Astrocyte of the spinal cord (primary cell): ENCODE measurements at regions not wholly inside any gene's neighbourhood (a gene's known extent, or its start where the extent isn't known, plus 50 kb on each side); places are given as distances from the start of the nearest gene placed in this dataset.
"Not testable (repeated sequence)": the region's sequence is repeated elsewhere in the genome, so short reads cannot be mapped to it uniquely, and the experiment has no call there.

Experiments used
- DNase-seq: peaks from one replicate; pipeline ENCODE4 v3.0.0; 2011; ENCODE audit warnings: low read depth, low spot score
- H3K4me3 ChIP-seq: 2 replicates; pipeline ENCODE4 v1.5.1; 2011; ENCODE audit warnings: low read depth, mild to moderate bottlenecking, low read length, moderate library complexity
- in situ Hi-C: cut with HindIII; loops from 2 replicates; pipeline ENCODE4 v1.10.0; 2017; ENCODE audit warnings: low sequenced_read_pairs
- TF ChIP-seq, protein P1 (sequence below): IDR thresholded peaks from 2 replicates; pipeline ENCODE4 v1.5.1; 2012; ENCODE audit warnings: low read depth, mild to moderate bottlenecking, low read length, inconsistent platforms

DNA sequence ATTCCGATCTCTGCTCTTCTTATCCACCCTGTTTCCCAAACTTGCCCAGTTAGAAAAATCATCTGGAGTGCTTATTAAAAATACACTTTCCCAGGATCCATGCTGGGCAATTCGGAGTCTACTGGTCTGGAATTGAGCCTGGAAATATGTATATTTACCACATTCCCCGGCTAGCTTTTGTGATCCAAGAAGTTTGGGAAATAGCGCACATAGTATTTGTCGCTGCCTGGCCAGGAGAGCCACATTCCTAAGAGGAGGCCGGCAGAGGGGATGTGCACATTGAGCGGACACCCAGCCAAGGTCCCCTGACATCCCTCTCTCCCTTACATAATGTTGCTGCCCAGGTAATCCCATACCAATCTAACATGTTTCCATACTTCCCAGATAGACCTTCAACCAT, 62.1 kb upstream of the TMEM97 start:
- DNase-seq = no peak
- TF ChIP-seq, protein P1, sequence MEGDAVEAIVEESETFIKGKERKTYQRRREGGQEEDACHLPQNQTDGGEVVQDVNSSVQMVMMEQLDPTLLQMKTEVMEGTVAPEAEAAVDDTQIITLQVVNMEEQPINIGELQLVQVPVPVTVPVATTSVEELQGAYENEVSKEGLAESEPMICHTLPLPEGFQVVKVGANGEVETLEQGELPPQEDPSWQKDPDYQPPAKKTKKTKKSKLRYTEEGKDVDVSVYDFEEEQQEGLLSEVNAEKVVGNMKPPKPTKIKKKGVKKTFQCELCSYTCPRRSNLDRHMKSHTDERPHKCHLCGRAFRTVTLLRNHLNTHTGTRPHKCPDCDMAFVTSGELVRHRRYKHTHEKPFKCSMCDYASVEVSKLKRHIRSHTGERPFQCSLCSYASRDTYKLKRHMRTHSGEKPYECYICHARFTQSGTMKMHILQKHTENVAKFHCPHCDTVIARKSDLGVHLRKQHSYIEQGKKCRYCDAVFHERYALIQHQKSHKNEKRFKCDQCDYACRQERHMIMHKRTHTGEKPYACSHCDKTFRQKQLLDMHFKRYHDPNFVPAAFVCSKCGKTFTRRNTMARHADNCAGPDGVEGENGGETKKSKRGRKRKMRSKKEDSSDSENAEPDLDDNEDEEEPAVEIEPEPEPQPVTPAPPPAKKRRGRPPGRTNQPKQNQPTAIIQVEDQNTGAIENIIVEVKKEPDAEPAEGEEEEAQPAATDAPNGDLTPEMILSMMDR = no peak
- in situ Hi-C loops = no loop called here
- H3K4me3 ChIP-seq = no peak overlapping the region

- in situ Hi-C loops = no loop called here
- no peak for DNase-seq
- TF ChIP-seq, protein P1 = no peak
- no peak overlapping the region for H3K4me3 ChIP-seq
Measured at GRCh38 chr17:28258347-28258887, 60.6 kb upstream of the TMEM97 start.

- no peak overlapping the region for H3K4me3 ChIP-seq
- DNase-seq = no peak
- TF ChIP-seq, protein P1 = no peak
- in situ Hi-C loops = no loop called here
Measured at GRCh38 chr17:28261219-28261618, 57.8 kb upstream of the TMEM97 start.

DNA sequence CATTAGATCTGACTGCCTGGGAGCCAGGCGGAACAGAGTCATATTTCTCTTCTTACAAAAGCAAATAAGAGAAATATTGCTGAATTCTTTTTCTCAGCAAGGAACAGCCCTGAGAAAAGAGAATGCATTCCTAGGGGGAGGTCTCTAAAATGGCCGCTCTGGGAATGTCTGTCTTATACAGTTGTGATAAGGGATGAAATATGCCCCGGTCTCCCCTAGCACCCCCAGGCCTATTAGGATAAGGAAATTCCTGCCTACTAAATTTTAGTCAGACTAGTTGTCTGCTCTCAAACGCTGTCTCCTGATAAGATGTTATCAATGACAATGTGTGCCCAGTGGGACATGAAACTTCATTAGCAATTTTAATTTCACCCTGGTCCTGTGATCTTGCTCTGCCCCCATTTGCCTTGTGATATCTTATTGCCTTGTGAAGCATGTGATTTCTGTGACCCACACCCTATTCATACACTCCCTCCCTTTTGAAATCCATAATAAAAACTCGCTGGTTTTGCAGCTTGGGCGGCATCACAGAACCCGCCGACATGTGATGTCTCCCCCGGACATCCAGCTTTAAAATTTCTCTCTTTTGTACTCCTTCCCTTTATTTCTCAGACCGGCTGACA, 56.8 kb upstream of the TMEM97 start:
- in situ Hi-C loops, H3K4me3 ChIP-seq: not testable (repeated sequence)

DNA sequence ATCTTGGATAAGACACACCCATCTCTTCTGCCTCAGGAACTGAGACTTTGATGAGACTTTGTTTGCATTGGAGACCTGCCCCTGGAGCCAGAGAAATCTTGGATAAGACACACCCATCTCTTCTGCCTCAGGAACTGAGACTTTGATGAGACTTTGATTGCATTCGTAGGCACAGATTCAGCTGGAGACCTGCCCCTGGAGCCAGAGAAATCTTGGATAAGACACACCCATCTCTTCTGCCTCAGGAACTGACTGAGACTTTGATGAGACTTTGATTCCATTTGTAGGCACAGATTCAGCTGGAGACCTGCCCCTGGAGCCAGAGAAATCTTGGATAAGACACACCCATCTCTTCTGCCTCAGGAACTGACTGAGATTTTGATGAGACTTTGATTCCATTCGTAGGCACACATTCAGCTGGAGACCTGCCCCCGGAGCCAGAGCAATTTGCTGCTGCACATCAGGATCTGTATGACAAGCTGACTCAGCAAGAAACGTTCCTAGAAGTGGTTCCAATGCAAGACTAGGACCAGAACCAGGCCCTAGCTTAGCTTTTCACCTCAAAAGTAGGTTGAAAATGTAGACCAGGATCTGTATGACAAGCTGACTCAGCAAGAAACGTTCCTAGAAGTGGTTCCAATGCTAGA, 54.0 kb upstream of the TMEM97 start:
- in situ Hi-C loops, H3K4me3 ChIP-seq, DNase-seq: not testable (repeated sequence)

More for the DNA sequence above, 56.8 kb upstream of the TMEM97 start:
- not testable (repeated sequence) for DNase-seq

DNA sequence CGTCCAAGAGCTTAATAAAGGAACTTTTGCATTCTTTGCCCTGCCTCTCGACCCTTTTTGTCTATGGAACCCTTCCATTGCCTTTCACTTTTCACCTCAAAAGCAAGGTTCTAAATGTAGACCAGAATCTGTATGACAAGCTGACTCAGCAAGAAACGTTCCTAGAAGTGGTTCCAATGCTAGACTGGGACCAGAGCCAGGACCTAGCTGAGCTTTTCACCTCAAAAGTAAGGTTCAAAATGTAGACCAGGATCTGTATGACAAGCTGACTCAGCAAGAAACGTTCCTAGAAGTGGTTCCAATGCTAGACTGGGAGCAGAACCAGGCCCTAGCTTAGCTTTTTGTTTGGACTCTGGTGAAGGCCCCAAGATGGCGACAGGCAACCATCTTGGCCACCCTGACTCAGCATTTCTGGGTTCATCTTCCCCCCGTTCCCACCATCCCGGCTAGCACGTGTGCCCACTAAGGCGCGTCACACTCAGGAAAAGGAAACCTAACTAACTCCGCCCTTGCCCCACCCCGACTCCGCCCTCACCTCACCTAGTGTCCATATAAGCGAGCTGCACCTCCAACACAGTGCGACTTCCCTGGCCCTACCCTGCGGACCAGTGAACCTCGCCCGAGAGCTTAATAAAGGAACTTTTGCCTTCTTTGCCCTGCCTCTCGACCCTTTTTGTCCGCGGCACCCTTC, 53.0 kb upstream of the TMEM97 start:
- H3K4me3 ChIP-seq, in situ Hi-C loops, DNase-seq: not testable (repeated sequence)

GRCh38 chr17:28266547-28266920, 52.5 kb upstream of the TMEM97 start:
- DNase-seq, in situ Hi-C loops, H3K4me3 ChIP-seq: not testable (repeated sequence)

DNA sequence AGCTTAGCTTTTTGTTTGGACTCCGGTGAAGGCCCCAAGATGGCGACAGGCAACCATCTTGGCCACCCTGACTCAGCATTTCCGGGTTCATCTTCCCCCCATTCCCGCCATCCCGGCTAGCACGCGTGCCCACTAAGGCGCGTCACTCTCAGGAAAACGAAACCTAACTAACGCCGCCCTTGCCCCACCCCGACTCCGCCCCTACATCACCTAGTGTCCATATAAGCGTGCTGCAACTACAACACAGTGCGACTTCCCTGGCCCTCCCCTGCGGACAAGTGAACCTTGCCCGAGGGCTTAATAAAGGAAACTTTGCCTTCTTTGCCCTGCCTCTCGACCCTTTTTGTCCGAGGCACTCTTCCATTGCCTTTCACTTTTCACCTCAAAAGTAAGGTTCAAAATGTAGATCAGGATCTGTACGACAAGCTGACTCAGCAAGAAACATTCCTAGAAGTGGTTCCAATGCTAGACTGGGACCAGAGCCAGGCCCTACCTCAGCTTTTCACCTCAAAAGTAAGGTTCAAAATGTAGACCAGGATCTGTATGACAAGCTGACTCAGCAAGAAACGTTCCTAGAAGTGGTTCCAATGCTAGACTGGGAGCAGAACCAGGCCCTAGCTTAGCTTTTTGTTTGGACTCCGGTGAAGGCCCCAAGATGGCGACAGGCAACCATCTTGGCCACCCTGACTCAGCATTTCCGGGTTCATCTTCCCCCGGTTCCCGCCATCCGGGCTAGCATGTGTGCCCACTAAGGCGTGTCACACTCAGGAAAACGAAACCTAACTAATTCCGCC, 51.9 kb upstream of the TMEM97 start:
- in situ Hi-C loops, H3K4me3 ChIP-seq, DNase-seq: not testable (repeated sequence)
